Right ventricle myocardium inferior (tissue), 1 donor: ENCODE measurements at regions not wholly inside any gene's neighbourhood (a gene's known extent, or its start where the extent isn't known, plus 50 kb on each side); places are given as distances from the start of the nearest gene placed in this dataset.
"Not testable (repeated sequence)": the region's sequence is repeated elsewhere in the genome, so short reads cannot be mapped to it uniquely, and the experiment has no call there.

Source experiments
- ATAC-seq: fragments of 200-7000 bp; cut with Tn5 transposase; one replicate; pipeline ENCODE4 v1.9.1; 2020; ENCODE audit warnings: mild to moderate bottlenecking, moderate library complexity
- DNase-seq: peaks from one replicate; pipeline ENCODE4 v3.0.0; 2021; ENCODE audit errors: missing footprints
- intact Hi-C: fragments of 100-400 bp; cut with DNase I; formaldehyde crosslinking; loops from one replicate; pipeline ENCODE4 v1.11.0; 2022
- donor health status: DM: no; HTN: yes; CAD: no; lungs with severe emphysema.

DNA sequence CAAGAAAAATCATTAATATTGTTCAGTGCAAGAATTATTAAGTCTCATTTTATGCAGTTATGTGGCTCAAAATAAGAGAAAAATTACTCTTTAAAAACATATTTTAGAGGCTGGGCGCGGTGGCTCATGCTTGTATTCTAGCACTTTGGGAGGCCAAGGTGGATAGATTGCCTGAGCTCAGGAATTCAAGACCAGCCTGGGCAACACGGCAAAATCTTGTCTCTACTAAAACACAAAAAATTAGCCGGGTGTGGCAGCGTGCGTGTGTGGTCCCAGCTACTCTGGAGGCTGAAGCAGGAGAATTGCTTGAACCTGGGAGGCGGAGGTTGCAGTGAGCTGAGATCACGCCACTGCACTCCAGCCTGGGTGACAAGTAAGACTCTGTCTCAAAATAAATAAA lies 87.9 kb upstream of the STK39 start:
- ATAC-seq: not testable (repeated sequence)
- intact Hi-C loops: loop anchor here (5.0 kb wide), 2 partner anchors 88 to 198 kb away; partner anchors contain the start of gene STK39
- peak; percentile 65 for DNase-seq

GRCh38 chr2:168336786-168337388 lies 89.5 kb upstream of the STK39 start:
- ATAC-seq (no peak), DNase-seq (no peak)
- intact Hi-C loops: loop anchor here (5.0 kb wide), 2 partner anchors 90 to 200 kb away; partner anchors contain the start of gene STK39

DNA sequence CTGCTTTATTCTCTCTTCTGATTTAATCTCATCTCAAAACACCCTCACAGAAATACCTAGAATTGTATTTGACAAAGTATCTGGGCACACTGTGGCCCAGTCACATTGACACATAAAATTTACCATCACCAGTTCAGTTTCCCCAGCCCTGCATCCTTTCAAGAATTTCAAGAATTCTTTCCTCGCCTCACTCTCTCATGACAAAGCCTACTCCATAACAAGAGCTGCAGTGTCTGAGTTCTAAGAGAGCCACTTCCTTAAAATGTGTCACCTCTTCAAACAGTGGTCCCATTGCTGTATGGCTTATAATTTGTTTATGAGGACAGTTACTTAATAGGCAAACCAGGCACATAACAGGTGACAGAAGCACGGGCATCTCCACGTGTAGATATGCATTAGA lies 90.9 kb upstream of the STK39 start:
- intact Hi-C loops: loop anchor here (5.0 kb wide), 2 partner anchors 91 to 201 kb away; partner anchors contain the start of gene STK39
- DNase-seq (no peak), ATAC-seq (no peak)

GRCh38 chr2:168338803-168339437 lies 91.5 kb upstream of the STK39 start:
- no peak for ATAC-seq
- intact Hi-C loops: loop anchor here (5.0 kb wide), 2 partner anchors 92 to 202 kb away; partner anchors contain the start of gene STK39

GRCh38 chr2:168340931-168341330 lies 93.5 kb upstream of the STK39 start:
- no peak for ATAC-seq

More at GRCh38 chr2:168338803-168339437, 91.5 kb upstream of the STK39 start:
- DNase-seq: no peak

GRCh38 chr2:168343586-168343985 lies 96.2 kb upstream of the STK39 start:
- intact Hi-C loops: no loop called here
- ATAC-seq (no peak), DNase-seq (no peak)

More at GRCh38 chr2:168340931-168341330, 93.5 kb upstream of the STK39 start:
- DNase-seq: no peak
- intact Hi-C loops: no loop called here

- ATAC-seq: no peak
- intact Hi-C loops: loop anchor here (5.0 kb wide), 3 partner anchors 183 to 503 kb away; no protein-coding TSS in a partner anchor
- no peak for DNase-seq
Measured at GRCh38 chr2:168344706-168345105, 97.3 kb upstream of the STK39 start.

- intact Hi-C loops: loop anchor here (5.0 kb wide), 3 partner anchors 182 to 502 kb away; no protein-coding TSS in a partner anchor
- DNase-seq: no peak
- ATAC-seq: no peak
Measured at GRCh38 chr2:168345601-168346000, 98.2 kb upstream of the STK39 start.

DNA sequence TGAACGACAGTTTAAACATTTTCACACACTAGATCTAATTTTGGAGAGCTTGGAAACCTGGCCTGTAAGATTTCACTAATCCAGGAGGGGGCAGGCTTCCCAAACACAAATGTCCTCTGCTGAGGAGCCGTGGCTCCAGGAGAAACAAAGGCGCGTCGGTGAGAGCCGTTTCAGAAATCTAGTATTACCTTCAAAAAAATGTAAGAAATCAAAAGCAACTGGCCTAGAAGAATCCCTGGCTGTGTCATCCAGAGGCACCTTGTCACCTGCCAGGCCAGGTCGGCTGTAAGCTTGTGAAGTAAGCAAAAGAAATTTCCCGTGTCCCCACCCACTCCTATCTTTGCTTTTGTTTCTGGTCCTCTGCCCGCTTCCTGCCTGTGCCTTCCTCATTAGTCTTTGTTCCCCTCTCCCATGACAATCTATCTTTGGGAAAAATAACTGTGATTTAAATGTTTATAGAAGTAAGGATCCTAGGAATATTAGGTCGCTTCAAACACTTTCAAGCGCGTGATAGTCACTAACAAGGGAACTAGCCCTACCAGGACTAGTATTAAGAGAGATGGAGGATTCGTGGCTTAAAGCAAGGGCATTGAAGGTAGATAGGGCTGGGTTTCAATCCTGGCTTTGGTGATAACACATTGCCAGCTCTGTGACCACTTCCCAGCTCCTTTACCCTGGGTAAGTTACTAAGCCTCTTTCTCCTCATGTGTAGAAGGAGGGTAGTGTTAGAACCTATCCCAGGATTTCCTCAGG lies 99.5 kb upstream of the STK39 start:
- intact Hi-C loops: loop anchor here (1.0 to 5.0 kb wide), 6 partner anchors 180 to 573 kb away; no protein-coding TSS in a partner anchor
- ATAC-seq (peak; percentile 82), DNase-seq (peak; percentile 64)

GRCh38 chr2:168348076-168348475 lies 100.7 kb upstream of the STK39 start:
- peak; percentile 76 for ATAC-seq
- DNase-seq: no peak
- intact Hi-C loops: loop anchor here (5.0 kb wide), 3 partner anchors 179 to 499 kb away; no protein-coding TSS in a partner anchor

DNA sequence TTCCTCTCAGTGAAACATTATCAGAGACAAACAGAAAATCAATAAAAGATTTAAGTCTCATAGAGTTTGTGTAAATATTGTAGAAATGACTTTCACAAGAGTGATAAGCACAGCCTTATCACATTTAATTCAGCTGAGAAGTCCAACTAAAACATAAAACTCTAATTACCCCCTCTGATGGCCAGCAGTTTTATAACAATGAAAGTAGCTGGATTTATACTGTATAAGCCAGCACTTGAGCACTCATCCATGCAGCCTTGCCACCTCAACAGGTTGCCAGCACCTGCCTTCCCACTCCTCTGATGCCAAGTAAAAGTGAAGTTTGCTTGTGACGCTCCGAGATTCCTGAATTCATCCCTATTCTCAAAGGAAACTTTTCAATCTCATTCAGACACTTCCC lies 103.0 kb upstream of the STK39 start:
- intact Hi-C loops: no loop called here
- DNase-seq (no peak), ATAC-seq (no peak)

DNA sequence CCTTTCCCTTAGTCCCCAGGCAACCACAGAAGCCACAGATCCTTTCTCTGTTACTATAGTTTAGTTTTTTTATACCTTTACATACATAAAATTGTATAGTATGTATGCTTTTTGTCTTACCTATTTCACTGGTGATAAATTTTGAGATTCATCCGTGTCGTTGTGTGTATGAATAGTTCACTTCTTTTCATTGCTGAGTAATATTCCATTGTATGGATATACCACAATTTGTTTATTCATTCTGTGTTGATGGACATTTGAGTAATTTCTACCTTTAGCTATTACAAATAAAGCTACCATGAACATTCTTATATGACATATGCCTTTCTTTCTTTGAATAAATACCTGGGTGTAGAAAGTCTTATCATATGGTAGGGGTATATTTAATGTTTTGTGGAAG lies 102.8 kb upstream of the CERS6 start:
- ATAC-seq (no peak), DNase-seq (no peak)
- intact Hi-C loops: no loop called here

DNA sequence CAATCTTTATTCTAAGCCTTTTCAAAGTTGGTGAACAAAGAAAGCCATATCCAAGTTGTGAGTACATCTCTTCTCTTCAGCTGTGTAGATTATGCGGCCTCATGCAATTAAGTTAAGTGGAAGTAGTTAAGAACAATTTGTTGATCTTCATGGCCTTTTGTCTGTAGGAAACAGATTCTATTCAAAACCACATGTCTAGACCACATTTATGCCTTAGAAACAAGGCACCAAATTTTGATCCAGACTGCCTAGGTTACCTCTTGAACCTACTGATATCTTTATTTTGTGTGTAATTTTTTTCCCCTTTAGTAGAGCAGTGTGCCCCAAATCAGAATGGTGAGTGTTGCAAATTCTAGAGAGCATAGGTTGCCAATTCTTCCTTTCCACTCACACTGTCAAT lies 101.6 kb upstream of the CERS6 start:
- DNase-seq: no peak
- no peak for ATAC-seq
- intact Hi-C loops: no loop called here

- ATAC-seq (no peak), DNase-seq (no peak)
- intact Hi-C loops: no loop called here
Measured at GRCh38 chr2:168355121-168355520, 101.0 kb upstream of the CERS6 start.

DNA sequence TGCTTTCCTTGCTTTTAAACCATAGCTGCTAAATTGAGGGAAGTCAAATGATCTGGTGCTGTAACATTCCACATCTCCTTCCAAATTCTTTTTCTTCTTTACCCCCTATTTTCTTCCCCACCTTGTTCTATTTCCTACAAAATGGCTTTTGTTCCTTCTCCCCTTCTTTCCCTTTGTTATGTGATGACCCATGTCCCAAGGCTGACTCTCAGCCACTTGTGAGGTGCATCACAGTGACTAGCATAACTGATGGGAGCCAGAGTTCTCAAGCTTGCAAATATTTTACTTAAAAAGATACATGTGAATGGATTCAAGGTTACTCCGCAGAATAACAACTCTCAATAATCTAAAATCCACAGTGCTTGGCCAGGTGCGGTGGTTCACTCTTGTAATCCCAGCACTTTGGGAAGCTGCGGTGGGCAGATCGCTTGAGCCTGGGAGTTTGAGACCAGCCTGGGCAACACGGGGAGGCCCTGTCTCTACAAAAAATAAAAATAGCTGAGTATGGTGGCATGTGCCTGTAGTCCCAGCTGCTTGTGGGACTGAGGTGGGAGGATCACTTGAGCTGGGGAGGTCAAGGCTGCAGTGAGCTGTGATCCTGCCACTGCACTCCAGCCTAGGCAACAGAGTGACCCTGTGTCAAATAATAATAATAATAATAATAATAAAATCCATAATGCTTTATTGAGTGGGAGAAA lies 100.1 kb upstream of the CERS6 start:
- DNase-seq (no peak), ATAC-seq (no peak)
- intact Hi-C loops: no loop called here

GRCh38 chr2:168356477-168356835 lies 99.6 kb upstream of the CERS6 start:
- DNase-seq: no peak
- intact Hi-C loops: no loop called here
- no peak for ATAC-seq

- no peak for DNase-seq
- no peak for ATAC-seq
- intact Hi-C loops: no loop called here
Measured at GRCh38 chr2:168357797-168358472, 98.1 kb upstream of the CERS6 start.

DNA sequence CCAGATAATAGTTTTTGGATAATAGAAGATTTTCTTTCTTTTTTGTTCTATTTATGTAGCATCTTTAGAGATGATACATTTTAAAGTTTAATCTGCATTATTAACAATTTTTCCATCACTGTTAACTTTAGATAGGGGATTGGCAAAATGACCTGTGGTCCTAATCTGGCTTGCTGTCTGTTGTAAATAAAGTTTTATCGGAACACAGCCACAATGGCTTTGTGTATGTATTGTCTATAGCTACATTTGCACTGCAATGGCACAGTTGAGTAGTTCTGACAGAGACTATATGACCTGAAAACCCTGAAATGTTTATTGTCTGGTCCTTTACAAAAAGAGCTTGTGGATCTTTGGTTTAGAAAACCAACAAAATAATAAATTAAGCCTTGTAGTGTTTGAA lies 97.0 kb upstream of the CERS6 start:
- DNase-seq (no peak), ATAC-seq (no peak)
- intact Hi-C loops: no loop called here
